H1 (cell line): ENCODE measurements at regions not wholly inside any gene's neighbourhood (a gene's known extent, or its start where the extent isn't known, plus 50 kb on each side); places are given as distances from the start of the nearest gene placed in this dataset.

Source experiments
- CEBPB ChIP-seq: IDR thresholded peaks from 2 replicates; pipeline ENCODE4 v1.6.1; 2012; ENCODE audit warnings: low read depth, low read length
- EGR1 ChIP-seq: IDR thresholded peaks from 2 replicates; pipeline ENCODE4 v1.6.1; 2011; ENCODE audit warnings: low read depth, low read length, borderline replicate concordance
- EZH2 ChIP-seq: fragments of 200-600 bp; sonication (generic); IDR thresholded peaks from 2 replicates; pipeline ENCODE4 v1.7.1; 2012; ENCODE audit warnings: low read depth, mild to moderate bottlenecking, moderate library complexity, low read length, inconsistent platforms; ENCODE audit not compliant: severe bottlenecking
- SIX5 ChIP-seq: IDR thresholded peaks from 2 replicates; pipeline ENCODE4 v1.6.1; 2011; ENCODE audit warnings: mild to moderate bottlenecking, low read depth, low read length
- USF2 ChIP-seq: IDR thresholded peaks from 2 replicates; pipeline ENCODE4 v1.6.1; 2011; ENCODE audit warnings: low read length, improper control_type of control experiment
- TF ChIP-seq, protein P1 (sequence below): fragments of 300-600 bp; sonication (generic); IDR thresholded peaks from 2 replicates; pipeline ENCODE4 v1.7.1; 2012; ENCODE audit warnings: low read length, moderate library complexity, mild to moderate bottlenecking, inconsistent platforms; ENCODE audit not compliant: insufficient replicate concordance

GRCh38 chr13:85528491-85529217, 270.6 kb downstream of the SLITRK6 start (continued):
- no peak for TF ChIP-seq EGR1
- no peak for TF ChIP-seq USF2
- TF ChIP-seq CEBPB, result no peak
- no peak for TF ChIP-seq SIX5
- TF ChIP-seq, protein P1, sequence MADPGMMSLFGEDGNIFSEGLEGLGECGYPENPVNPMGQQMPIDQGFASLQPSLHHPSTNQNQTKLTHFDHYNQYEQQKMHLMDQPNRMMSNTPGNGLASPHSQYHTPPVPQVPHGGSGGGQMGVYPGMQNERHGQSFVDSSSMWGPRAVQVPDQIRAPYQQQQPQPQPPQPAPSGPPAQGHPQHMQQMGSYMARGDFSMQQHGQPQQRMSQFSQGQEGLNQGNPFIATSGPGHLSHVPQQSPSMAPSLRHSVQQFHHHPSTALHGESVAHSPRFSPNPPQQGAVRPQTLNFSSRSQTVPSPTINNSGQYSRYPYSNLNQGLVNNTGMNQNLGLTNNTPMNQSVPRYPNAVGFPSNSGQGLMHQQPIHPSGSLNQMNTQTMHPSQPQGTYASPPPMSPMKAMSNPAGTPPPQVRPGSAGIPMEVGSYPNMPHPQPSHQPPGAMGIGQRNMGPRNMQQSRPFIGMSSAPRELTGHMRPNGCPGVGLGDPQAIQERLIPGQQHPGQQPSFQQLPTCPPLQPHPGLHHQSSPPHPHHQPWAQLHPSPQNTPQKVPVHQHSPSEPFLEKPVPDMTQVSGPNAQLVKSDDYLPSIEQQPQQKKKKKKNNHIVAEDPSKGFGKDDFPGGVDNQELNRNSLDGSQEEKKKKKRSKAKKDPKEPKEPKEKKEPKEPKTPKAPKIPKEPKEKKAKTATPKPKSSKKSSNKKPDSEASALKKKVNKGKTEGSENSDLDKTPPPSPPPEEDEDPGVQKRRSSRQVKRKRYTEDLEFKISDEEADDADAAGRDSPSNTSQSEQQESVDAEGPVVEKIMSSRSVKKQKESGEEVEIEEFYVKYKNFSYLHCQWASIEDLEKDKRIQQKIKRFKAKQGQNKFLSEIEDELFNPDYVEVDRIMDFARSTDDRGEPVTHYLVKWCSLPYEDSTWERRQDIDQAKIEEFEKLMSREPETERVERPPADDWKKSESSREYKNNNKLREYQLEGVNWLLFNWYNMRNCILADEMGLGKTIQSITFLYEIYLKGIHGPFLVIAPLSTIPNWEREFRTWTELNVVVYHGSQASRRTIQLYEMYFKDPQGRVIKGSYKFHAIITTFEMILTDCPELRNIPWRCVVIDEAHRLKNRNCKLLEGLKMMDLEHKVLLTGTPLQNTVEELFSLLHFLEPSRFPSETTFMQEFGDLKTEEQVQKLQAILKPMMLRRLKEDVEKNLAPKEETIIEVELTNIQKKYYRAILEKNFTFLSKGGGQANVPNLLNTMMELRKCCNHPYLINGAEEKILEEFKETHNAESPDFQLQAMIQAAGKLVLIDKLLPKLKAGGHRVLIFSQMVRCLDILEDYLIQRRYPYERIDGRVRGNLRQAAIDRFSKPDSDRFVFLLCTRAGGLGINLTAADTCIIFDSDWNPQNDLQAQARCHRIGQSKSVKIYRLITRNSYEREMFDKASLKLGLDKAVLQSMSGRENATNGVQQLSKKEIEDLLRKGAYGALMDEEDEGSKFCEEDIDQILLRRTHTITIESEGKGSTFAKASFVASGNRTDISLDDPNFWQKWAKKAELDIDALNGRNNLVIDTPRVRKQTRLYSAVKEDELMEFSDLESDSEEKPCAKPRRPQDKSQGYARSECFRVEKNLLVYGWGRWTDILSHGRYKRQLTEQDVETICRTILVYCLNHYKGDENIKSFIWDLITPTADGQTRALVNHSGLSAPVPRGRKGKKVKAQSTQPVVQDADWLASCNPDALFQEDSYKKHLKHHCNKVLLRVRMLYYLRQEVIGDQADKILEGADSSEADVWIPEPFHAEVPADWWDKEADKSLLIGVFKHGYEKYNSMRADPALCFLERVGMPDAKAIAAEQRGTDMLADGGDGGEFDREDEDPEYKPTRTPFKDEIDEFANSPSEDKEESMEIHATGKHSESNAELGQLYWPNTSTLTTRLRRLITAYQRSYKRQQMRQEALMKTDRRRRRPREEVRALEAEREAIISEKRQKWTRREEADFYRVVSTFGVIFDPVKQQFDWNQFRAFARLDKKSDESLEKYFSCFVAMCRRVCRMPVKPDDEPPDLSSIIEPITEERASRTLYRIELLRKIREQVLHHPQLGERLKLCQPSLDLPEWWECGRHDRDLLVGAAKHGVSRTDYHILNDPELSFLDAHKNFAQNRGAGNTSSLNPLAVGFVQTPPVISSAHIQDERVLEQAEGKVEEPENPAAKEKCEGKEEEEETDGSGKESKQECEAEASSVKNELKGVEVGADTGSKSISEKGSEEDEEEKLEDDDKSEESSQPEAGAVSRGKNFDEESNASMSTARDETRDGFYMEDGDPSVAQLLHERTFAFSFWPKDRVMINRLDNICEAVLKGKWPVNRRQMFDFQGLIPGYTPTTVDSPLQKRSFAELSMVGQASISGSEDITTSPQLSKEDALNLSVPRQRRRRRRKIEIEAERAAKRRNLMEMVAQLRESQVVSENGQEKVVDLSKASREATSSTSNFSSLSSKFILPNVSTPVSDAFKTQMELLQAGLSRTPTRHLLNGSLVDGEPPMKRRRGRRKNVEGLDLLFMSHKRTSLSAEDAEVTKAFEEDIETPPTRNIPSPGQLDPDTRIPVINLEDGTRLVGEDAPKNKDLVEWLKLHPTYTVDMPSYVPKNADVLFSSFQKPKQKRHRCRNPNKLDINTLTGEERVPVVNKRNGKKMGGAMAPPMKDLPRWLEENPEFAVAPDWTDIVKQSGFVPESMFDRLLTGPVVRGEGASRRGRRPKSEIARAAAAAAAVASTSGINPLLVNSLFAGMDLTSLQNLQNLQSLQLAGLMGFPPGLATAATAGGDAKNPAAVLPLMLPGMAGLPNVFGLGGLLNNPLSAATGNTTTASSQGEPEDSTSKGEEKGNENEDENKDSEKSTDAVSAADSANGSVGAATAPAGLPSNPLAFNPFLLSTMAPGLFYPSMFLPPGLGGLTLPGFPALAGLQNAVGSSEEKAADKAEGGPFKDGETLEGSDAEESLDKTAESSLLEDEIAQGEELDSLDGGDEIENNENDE, result no peak
- no peak for TF ChIP-seq EZH2
- TF ChIP-seq, all 59 proteins: peak for 0
